OCI-LY1 (cell line): ENCODE measurements at regions not wholly inside any gene's neighbourhood (a gene's known extent, or its start where the extent isn't known, plus 50 kb on each side); places are given as distances from the start of the nearest gene placed in this dataset.

Experiments used
- EZH2 ChIP-seq: fragments of 200-600 bp; sonication (generic), shearing (Covaris generic); IDR thresholded peaks from 2 replicates; pipeline ENCODE4 v1.8.0; 2017; ENCODE audit warnings: borderline replicate concordance, mixed run types, mild to moderate bottlenecking, antibody characterized with exemption, low read length, moderate library complexity, mixed read lengths
- TF ChIP-seq, protein P1 (sequence below): fragments of 200-600 bp; sonication (generic), shearing (Covaris generic); IDR thresholded peaks from 2 replicates; pipeline ENCODE4 v1.5.1; 2017; ENCODE audit warnings: mild to moderate bottlenecking, antibody characterized with exemption, low read length, moderate library complexity, mixed read lengths

DNA sequence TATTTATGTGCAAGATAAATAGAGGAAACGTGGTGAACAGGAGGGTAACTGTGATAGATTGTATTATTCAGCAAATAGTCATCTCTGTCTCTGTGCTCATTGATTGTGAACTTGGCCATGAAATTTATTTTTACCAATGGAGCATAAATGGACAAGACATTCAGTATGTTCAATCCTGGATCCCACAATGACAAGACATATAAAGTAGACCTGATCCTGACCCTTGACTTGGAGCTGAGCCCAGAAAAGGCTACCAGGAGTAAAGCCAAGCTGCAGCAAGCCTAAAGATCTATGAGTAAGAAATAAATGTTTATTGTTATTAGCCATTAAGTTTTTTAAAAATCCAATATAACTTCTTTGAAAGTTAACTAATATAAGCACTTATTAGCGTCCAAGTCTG lies 531.2 kb downstream of the PIK3C3 start:
- TF ChIP-seq, protein P1, sequence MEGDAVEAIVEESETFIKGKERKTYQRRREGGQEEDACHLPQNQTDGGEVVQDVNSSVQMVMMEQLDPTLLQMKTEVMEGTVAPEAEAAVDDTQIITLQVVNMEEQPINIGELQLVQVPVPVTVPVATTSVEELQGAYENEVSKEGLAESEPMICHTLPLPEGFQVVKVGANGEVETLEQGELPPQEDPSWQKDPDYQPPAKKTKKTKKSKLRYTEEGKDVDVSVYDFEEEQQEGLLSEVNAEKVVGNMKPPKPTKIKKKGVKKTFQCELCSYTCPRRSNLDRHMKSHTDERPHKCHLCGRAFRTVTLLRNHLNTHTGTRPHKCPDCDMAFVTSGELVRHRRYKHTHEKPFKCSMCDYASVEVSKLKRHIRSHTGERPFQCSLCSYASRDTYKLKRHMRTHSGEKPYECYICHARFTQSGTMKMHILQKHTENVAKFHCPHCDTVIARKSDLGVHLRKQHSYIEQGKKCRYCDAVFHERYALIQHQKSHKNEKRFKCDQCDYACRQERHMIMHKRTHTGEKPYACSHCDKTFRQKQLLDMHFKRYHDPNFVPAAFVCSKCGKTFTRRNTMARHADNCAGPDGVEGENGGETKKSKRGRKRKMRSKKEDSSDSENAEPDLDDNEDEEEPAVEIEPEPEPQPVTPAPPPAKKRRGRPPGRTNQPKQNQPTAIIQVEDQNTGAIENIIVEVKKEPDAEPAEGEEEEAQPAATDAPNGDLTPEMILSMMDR = no peak
- no peak for TF ChIP-seq EZH2
